ENCODE measurements at regions not wholly inside any gene's neighbourhood (a gene's known extent, or its start where the extent isn't known, plus 50 kb on each side); places are given as distances from the start of the nearest gene placed in this dataset.

- H3K4me3 ChIP-seq (ENCODE audit: control insufficient read depth, low read depth, low read length) = no peak overlapping the region
- TF ChIP-seq CTCF (IDR thresholded peaks at IDR 0.05; ENCODE audit: control insufficient read depth, insufficient read depth, low read depth, low read length, missing control alignments) = no peak
- no peak for DNase-seq (ENCODE audit: low read depth)
Observed at GRCh38 chr20:41935259-41935791, 317.1 kb upstream of the CHD6 start.

GRCh38 chr20:41932431-41932830, 314.3 kb upstream of the CHD6 start:
- DNase-seq (ENCODE audit: low read depth) = no peak
- no peak for TF ChIP-seq CTCF (IDR thresholded peaks at IDR 0.05; ENCODE audit: control insufficient read depth, insufficient read depth, low read depth, low read length, missing control alignments)

GRCh38 chr20:41927655-41928054, 309.5 kb upstream of the CHD6 start:
- TF ChIP-seq CTCF (IDR thresholded peaks at IDR 0.05; ENCODE audit: control insufficient read depth, insufficient read depth, low read depth, low read length, missing control alignments) = no peak
- H3K4me3 ChIP-seq (ENCODE audit: control insufficient read depth, low read depth, low read length) = no peak overlapping the region
- DNase-seq (ENCODE audit: low read depth) = no peak

More at GRCh38 chr20:41932431-41932830, 314.3 kb upstream of the CHD6 start:
- H3K4me3 ChIP-seq (ENCODE audit: control insufficient read depth, low read depth, low read length) = no peak overlapping the region

GRCh38 chr20:41927189-41927588, 309.0 kb upstream of the CHD6 start:
- H3K4me3 ChIP-seq (ENCODE audit: control insufficient read depth, low read depth, low read length) = no peak overlapping the region
- no peak for DNase-seq (ENCODE audit: low read depth)
- TF ChIP-seq CTCF (IDR thresholded peaks at IDR 0.05; ENCODE audit: control insufficient read depth, insufficient read depth, low read depth, low read length, missing control alignments) = no peak

GRCh38 chr20:41925476-41925875, 307.3 kb upstream of the CHD6 start:
- no peak for DNase-seq (ENCODE audit: low read depth)
- no peak overlapping the region for H3K4me3 ChIP-seq (ENCODE audit: control insufficient read depth, low read depth, low read length)
- no peak for TF ChIP-seq CTCF (IDR thresholded peaks at IDR 0.05; ENCODE audit: control insufficient read depth, insufficient read depth, low read depth, low read length, missing control alignments)

GRCh38 chr20:41923624-41924023, 305.4 kb upstream of the CHD6 start:
- no peak for DNase-seq (ENCODE audit: low read depth)
- H3K4me3 ChIP-seq (ENCODE audit: control insufficient read depth, low read depth, low read length) = no peak overlapping the region
- no peak for TF ChIP-seq CTCF (IDR thresholded peaks at IDR 0.05; ENCODE audit: control insufficient read depth, insufficient read depth, low read depth, low read length, missing control alignments)

GRCh38 chr20:41913146-41913545, 295.0 kb upstream of the CHD6 start:
- no peak for TF ChIP-seq CTCF (IDR thresholded peaks at IDR 0.05; ENCODE audit: control insufficient read depth, insufficient read depth, low read depth, low read length, missing control alignments)
- DNase-seq (ENCODE audit: low read depth) = no peak
- H3K4me3 ChIP-seq (ENCODE audit: control insufficient read depth, low read depth, low read length) = no peak overlapping the region

Measured in AG09309 (cell line).